Gastrocnemius medialis (tissue), 4 donors: ENCODE measurements at regions not wholly inside any gene's neighbourhood (a gene's known extent, or its start where the extent isn't known, plus 50 kb on each side); places are given as distances from the start of the nearest gene placed in this dataset.

ENCODE experiments used
- POLR2A ChIP-seq, 2 donors: fragments of 450-650 bp; IDR thresholded peaks; one replicate each; pipeline ENCODE4 v1.6.1; 2017; ENCODE audit warnings: antibody characterized with exemption in 2 of 2, mild to moderate bottlenecking in 2 of 2, moderate library complexity in 2 of 2
- TF ChIP-seq, protein P1 (sequence below), 5 experiments: fragments of 450-650 bp in 3 of 5; fragments of 200-600 bp in 2 of 5; sonication (generic) in 2 of 5; IDR thresholded peaks in 4 of 5; conservative IDR thresholded peaks in 1 of 5; 1 replicate in 4 of 5; 2 replicates in 1 of 5; pipeline ENCODE4 v1.5.1; 2016 to 2019; ENCODE audit warnings: antibody characterized with exemption in 5 of 5, mild to moderate bottlenecking in 3 of 5, moderate library complexity in 3 of 5

DNA sequence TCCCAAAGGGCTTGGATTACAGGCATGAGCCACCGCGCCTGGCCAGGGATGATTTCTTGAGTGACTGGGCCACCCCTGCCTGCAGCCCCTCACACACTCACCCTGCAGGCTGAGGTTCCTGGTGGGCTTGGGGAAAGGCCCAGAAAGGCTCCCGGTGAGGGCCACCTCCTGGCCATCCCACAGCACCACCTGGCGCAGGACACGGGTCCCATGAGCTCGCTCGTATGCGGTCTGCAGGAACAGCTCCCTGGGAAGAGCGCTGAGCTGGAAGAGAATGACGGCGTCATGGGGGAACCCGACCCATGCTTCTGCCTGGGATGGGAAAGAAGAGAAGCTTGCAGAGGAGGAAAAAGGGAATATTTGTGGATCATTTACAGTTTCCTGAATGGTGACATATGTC, 59.3 kb downstream of the RMI2 start:
- TF ChIP-seq, protein P1, sequence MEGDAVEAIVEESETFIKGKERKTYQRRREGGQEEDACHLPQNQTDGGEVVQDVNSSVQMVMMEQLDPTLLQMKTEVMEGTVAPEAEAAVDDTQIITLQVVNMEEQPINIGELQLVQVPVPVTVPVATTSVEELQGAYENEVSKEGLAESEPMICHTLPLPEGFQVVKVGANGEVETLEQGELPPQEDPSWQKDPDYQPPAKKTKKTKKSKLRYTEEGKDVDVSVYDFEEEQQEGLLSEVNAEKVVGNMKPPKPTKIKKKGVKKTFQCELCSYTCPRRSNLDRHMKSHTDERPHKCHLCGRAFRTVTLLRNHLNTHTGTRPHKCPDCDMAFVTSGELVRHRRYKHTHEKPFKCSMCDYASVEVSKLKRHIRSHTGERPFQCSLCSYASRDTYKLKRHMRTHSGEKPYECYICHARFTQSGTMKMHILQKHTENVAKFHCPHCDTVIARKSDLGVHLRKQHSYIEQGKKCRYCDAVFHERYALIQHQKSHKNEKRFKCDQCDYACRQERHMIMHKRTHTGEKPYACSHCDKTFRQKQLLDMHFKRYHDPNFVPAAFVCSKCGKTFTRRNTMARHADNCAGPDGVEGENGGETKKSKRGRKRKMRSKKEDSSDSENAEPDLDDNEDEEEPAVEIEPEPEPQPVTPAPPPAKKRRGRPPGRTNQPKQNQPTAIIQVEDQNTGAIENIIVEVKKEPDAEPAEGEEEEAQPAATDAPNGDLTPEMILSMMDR (IDR thresholded peaks at IDR 0.05 in 4 of 5, conservative IDR thresholded peaks at IDR 0.05 in 1 of 5): no peak
- TF ChIP-seq POLR2A (IDR thresholded peaks at IDR 0.05): no peak
